SK-N-SH (cell line): ENCODE measurements at regions not wholly inside any gene's neighbourhood (a gene's known extent, or its start where the extent isn't known, plus 50 kb on each side); places are given as distances from the start of the nearest gene placed in this dataset.
"Not testable (repeated sequence)": the region's sequence is repeated elsewhere in the genome, so short reads cannot be mapped to it uniquely, and the experiment has no call there.

Experiments
- CTCF ChIA-PET: fragments of 300-600, 350-600 bp; formaldehyde crosslinking; extraction: SDS; loops from one replicate; lab custom pipeline; 2021; lab: Yijun Ruan, JAX
- POLR2A ChIA-PET: fragments of 350-600 bp; sonication (Branson Sonifier 250); formaldehyde crosslinking; extraction: SDS; loops from one replicate; lab custom pipeline; 2020; ENCODE audit warnings: antibody characterized with exemption, inconsistent platforms; lab: Yijun Ruan, JAX
- DNase-seq: peaks from one replicate; pipeline ENCODE4 v3.0.0; 2012
- H2AFZ ChIP-seq: fragments of 200-600 bp; sonication (generic); 2 replicates; pipeline ENCODE4 v1.8.1; 2016; ENCODE audit warnings: antibody characterized with exemption, mild to moderate bottlenecking, low read depth
- H3F3A ChIP-seq: fragments of 200-600 bp; sonication (generic); replicated peaks from 2 replicates; pipeline ENCODE3; 2016; ENCODE audit warnings: antibody characterized with exemption, mild to moderate bottlenecking; ENCODE audit not compliant: insufficient read depth
- H3K27ac ChIP-seq, 2 experiments: fragments of 200-500 bp in 1 of 2; fragments of 200-600 bp in 1 of 2; sonication (Bioruptor generic) in 1 of 2; sonication (generic), shearing (Covaris generic) in 1 of 2; 2 replicates each; pipeline versions ENCODE4 v1.5.1 to v1.6.1; 2014 to 2016; ENCODE audit warnings: low read depth in 2 of 2, inconsistent platforms in 1 of 2, low read length in 1 of 2, mild to moderate bottlenecking in 1 of 2, mixed read lengths in 1 of 2
- H3K27me3 ChIP-seq: fragments of 200-600 bp; sonication (generic), shearing (Covaris generic); 2 replicates; pipeline ENCODE4 v1.6.1; 2016; ENCODE audit warnings: mixed run types; ENCODE audit not compliant: insufficient read depth
- H3K36me3 ChIP-seq, 2 experiments: fragments of 200-500 bp in 1 of 2; fragments of 200-600 bp in 1 of 2; sonication (Bioruptor generic) in 1 of 2; sonication (generic) in 1 of 2; replicated peaks in 1 of 2; 2 replicates each; pipeline versions ENCODE3 to v1.5.1; 2014 to 2016; ENCODE audit warnings: low read length in 1 of 2, mild to moderate bottlenecking in 1 of 2; ENCODE audit not compliant: insufficient read depth in 2 of 2, control insufficient read depth in 1 of 2
- H3K4me1 ChIP-seq, 2 experiments: fragments of 200-500 bp in 1 of 2; fragments of 200-600 bp in 1 of 2; sonication (Bioruptor generic) in 1 of 2; sonication (generic), shearing (Covaris generic) in 1 of 2; 2 replicates each; pipeline versions ENCODE4 v1.5.1 to v1.6.1; 2014 to 2016; ENCODE audit warnings: low read depth in 1 of 2, low read length in 1 of 2, mixed run types in 1 of 2; ENCODE audit not compliant: insufficient read depth in 2 of 2, control insufficient read depth in 1 of 2
- H3K4me2 ChIP-seq: fragments of 200-600 bp; sonication (generic), shearing (Covaris generic); 2 replicates; pipeline ENCODE4 v1.6.1; 2017; ENCODE audit warnings: mixed run types
- H3K4me3 ChIP-seq, 2 experiments: fragments of 200-500 bp in 1 of 2; fragments of 200-600 bp in 1 of 2; sonication (Bioruptor generic) in 1 of 2; sonication (generic), shearing (Covaris generic) in 1 of 2; 2 replicates each; pipeline versions ENCODE4 v1.5.1 to v1.8.1; 2014 to 2016; ENCODE audit warnings: low read depth in 2 of 2, inconsistent platforms in 1 of 2, low read length in 1 of 2, mild to moderate bottlenecking in 1 of 2, mixed read lengths in 1 of 2, moderate library complexity in 1 of 2
- H3K79me2 ChIP-seq: fragments of 200-600 bp; sonication (generic); 2 replicates; pipeline ENCODE4 v1.8.1; 2017; ENCODE audit warnings: mild to moderate bottlenecking; ENCODE audit not compliant: insufficient read depth
- H3K9ac ChIP-seq: fragments of 200-600 bp; sonication (generic); 2 replicates; pipeline ENCODE4 v1.6.1; 2017; ENCODE audit warnings: mixed run types
- H3K9me2 ChIP-seq: fragments of 200-600 bp; sonication (generic); 2 replicates; pipeline ENCODE4 v1.6.1; 2017; ENCODE audit warnings: mixed run types
- H3K9me3 ChIP-seq: fragments of 200-600 bp; sonication (generic); 2 replicates; pipeline ENCODE4 v1.6.1; 2017; ENCODE audit warnings: mixed run types, mild to moderate bottlenecking, moderate library complexity
- H4K20me1 ChIP-seq: fragments of 200-600 bp; sonication (generic); 2 replicates; pipeline ENCODE4 v1.6.1; 2017; ENCODE audit warnings: mild to moderate bottlenecking, mixed run types; ENCODE audit not compliant: insufficient read depth
- ELF1 ChIP-seq: IDR thresholded peaks from 2 replicates; pipeline ENCODE4 v1.4.0; 2012
- FOSL2 ChIP-seq: IDR thresholded peaks from 2 replicates; pipeline ENCODE4 v1.4.0; 2012; ENCODE audit warnings: low read depth, mild to moderate bottlenecking, moderate library complexity, borderline replicate concordance
- FOXJ3 ChIP-seq: sonication (generic); formaldehyde crosslinking; IDR thresholded peaks from 2 replicates; pipeline ENCODE4 v1.5.1; 2020; ENCODE audit warnings: mild to moderate bottlenecking, missing genetic modification reagents
- FOXM1 ChIP-seq: IDR thresholded peaks from 2 replicates; pipeline ENCODE4 v1.4.0; 2012; ENCODE audit warnings: low read depth, mild to moderate bottlenecking
- GABPA ChIP-seq: IDR thresholded peaks from 2 replicates; pipeline ENCODE4 v1.4.0; 2012; ENCODE audit warnings: low read depth, mild to moderate bottlenecking
- IRF3 ChIP-seq: fragments of 150-350 bp; IDR thresholded peaks from 2 replicates; pipeline ENCODE4 v1.6.1; 2016; ENCODE audit warnings: mild to moderate bottlenecking, low read depth, low read length
- JUND ChIP-seq: IDR thresholded peaks from 2 replicates; pipeline ENCODE4 v1.4.0; 2012
- MXI1 ChIP-seq: IDR thresholded peaks from 2 replicates; pipeline ENCODE4 v1.6.1; 2012; ENCODE audit warnings: mild to moderate bottlenecking, low read depth, low read length, improper control_type of control experiment
- NRF1 ChIP-seq: IDR thresholded peaks from 2 replicates; pipeline ENCODE4 v1.6.1; 2012; ENCODE audit warnings: low read depth, mild to moderate bottlenecking, low read length
- RCOR1 ChIP-seq: fragments of 150-350 bp; IDR thresholded peaks from 2 replicates; pipeline ENCODE4 v1.6.1; 2017; ENCODE audit warnings: antibody characterized with exemption, low read length
- RFX5 ChIP-seq: IDR thresholded peaks from 2 replicates; pipeline ENCODE4 v1.6.1; 2012; ENCODE audit warnings: mild to moderate bottlenecking, improper control_type of control experiment, low read length
- SIN3A ChIP-seq: IDR thresholded peaks from 2 replicates; pipeline ENCODE4 v1.6.1; 2012; ENCODE audit warnings: low read depth, mild to moderate bottlenecking, low read length, moderate library complexity, borderline replicate concordance
- TAF1 ChIP-seq: IDR thresholded peaks from 2 replicates; pipeline ENCODE4 v1.6.1; 2012; ENCODE audit warnings: low read depth, mild to moderate bottlenecking, low read length, moderate library complexity, borderline replicate concordance
- TCF12 ChIP-seq: IDR thresholded peaks from 2 replicates; pipeline ENCODE4 v1.4.0; 2012
- WGBS: methylation state at CpG from one replicate; pipeline ENCODE4 v1.1.6; 2017; ENCODE audit warnings: low lambda C conversion rate; 5-methylcytosine and 5-hydroxymethylcytosine counted together
- TF ChIP-seq, protein P1 (sequence below): IDR thresholded peaks from 2 replicates; pipeline ENCODE4 v1.4.0; 2012; ENCODE audit warnings: low read depth, borderline replicate concordance
- TF ChIP-seq, protein P2 (sequence below): IDR thresholded peaks from 2 replicates; pipeline ENCODE4 v1.4.0; 2012; ENCODE audit warnings: low read depth
- TF ChIP-seq, protein P3 (sequence below): IDR thresholded peaks from 2 replicates; pipeline ENCODE4 v1.6.1; 2012; ENCODE audit warnings: mild to moderate bottlenecking, low read depth, low read length, moderate library complexity

DNA sequence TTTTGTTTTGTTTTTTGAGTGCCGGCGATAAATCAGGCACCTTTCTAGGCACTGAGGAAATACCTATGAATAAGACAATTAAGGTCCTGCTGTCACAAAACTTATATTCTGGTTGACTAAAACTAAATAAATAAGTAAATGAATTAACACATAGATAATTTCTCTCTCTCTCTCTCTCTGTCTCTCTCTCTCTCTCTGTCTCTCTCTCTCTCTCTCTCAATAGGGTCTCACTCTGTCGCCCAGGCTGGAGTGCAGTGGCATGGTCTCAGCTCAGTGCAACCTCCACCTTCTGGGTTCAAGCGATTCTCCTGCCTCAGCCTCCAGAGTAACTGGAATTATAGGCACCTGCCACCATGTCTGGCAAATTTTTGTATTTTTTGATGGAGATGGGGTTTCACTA is 87.7 kb upstream of the ZDHHC17 start:
- WGBS, result 80% methylated on average over 4 of the region's 4 CpGs
- H3K9me2 ChIP-seq, CTCF ChIA-PET, H3K27me3 ChIP-seq, POLR2A ChIA-PET, H3K4me1 ChIP-seq, DNase-seq, H3K4me2 ChIP-seq, H3K27ac ChIP-seq, H3K4me3 ChIP-seq, H2AFZ ChIP-seq, H3K9me3 ChIP-seq, H4K20me1 ChIP-seq, H3K79me2 ChIP-seq, H3K9ac ChIP-seq, H3K36me3 ChIP-seq: not testable (repeated sequence)
- peaks cover 11% of the 10 kb centered on the region for H3F3A ChIP-seq

GRCh38 chr12:76678992-76679391 is 84.9 kb upstream of the ZDHHC17 start:
- Histone ChIP-seq H3K4me1 (no peaks in the 10 kb centered on the region), H4K20me1 (no peaks in the 10 kb centered on the region), H3K9me2 (no peaks in the 10 kb centered on the region), H3K4me3 (no peak overlapping the region), H3K79me2 (no peaks in the 10 kb centered on the region), H3F3A (peaks cover 5% of the 10 kb centered on the region), H3K9me3 (no peaks in the 10 kb centered on the region), H3K27ac (no peak overlapping the region), H3K9ac (no peak overlapping the region), H2AFZ (no peak overlapping the region), H3K36me3 (no peaks in the 10 kb centered on the region), H3K27me3 (no peaks in the 10 kb centered on the region), H3K4me2 (no peak overlapping the region)
- POLR2A ChIA-PET, result no interaction called here
- DNase-seq, result no peak
- CTCF ChIA-PET, result interaction anchor here (0.9 kb wide), 1 partner anchor 16 kb away, joined by 3 read pairs; no protein-coding TSS in a partner anchor
- TF ChIP-seq NRF1 (no peak), RCOR1 (no peak), FOXJ3 (CRISPR knock-in tag) (no peak), MXI1 (no peak), SIN3A (no peak), GABPA (no peak)
- TF ChIP-seq, protein P1, sequence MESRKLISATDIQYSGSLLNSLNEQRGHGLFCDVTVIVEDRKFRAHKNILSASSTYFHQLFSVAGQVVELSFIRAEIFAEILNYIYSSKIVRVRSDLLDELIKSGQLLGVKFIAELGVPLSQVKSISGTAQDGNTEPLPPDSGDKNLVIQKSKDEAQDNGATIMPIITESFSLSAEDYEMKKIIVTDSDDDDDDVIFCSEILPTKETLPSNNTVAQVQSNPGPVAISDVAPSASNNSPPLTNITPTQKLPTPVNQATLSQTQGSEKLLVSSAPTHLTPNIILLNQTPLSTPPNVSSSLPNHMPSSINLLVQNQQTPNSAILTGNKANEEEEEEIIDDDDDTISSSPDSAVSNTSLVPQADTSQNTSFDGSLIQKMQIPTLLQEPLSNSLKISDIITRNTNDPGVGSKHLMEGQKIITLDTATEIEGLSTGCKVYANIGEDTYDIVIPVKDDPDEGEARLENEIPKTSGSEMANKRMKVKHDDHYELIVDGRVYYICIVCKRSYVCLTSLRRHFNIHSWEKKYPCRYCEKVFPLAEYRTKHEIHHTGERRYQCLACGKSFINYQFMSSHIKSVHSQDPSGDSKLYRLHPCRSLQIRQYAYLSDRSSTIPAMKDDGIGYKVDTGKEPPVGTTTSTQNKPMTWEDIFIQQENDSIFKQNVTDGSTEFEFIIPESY, result no peak
- 95% methylated on average over 2 of the region's 2 CpGs for WGBS

GRCh38 chr12:76679778-76680177 is 84.1 kb upstream of the ZDHHC17 start:
- H3K79me2 ChIP-seq, result no peaks in the 10 kb centered on the region
- POLR2A ChIA-PET, result no interaction called here
- no peak overlapping the region for H3K4me3 ChIP-seq
- CTCF ChIA-PET, result interaction anchor here (0.9 kb wide), 1 partner anchor 17 kb away, joined by 3 read pairs; no protein-coding TSS in a partner anchor
- H3K27ac ChIP-seq, result no peak overlapping the region
- no peak for DNase-seq
- no peaks in the 10 kb centered on the region for H3K27me3 ChIP-seq
- no peak overlapping the region for H2AFZ ChIP-seq
- H3K9me2 ChIP-seq, result no peaks in the 10 kb centered on the region
- WGBS, result 71% methylated on average over 1 of the region's 1 CpG
- H3K9me3 ChIP-seq, result no peaks in the 10 kb centered on the region
- H3K36me3 ChIP-seq, result no peaks in the 10 kb centered on the region
- H4K20me1 ChIP-seq, result no peaks in the 10 kb centered on the region
- H3F3A ChIP-seq, result peaks cover 5% of the 10 kb centered on the region
- H3K4me2 ChIP-seq, result no peak overlapping the region
- no peaks in the 10 kb centered on the region for H3K4me1 ChIP-seq
- no peak overlapping the region for H3K9ac ChIP-seq
- TF ChIP-seq FOXM1 (no peak), TAF1 (no peak), IRF3 (no peak), ELF1 (no peak), NRF1 (no peak), TCF12 (no peak), FOSL2 (no peak), JUND (no peak), RFX5 (no peak)
- TF ChIP-seq, protein P2, sequence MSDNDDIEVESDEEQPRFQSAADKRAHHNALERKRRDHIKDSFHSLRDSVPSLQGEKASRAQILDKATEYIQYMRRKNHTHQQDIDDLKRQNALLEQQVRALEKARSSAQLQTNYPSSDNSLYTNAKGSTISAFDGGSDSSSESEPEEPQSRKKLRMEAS, result no peak
- TF ChIP-seq, protein P3, sequence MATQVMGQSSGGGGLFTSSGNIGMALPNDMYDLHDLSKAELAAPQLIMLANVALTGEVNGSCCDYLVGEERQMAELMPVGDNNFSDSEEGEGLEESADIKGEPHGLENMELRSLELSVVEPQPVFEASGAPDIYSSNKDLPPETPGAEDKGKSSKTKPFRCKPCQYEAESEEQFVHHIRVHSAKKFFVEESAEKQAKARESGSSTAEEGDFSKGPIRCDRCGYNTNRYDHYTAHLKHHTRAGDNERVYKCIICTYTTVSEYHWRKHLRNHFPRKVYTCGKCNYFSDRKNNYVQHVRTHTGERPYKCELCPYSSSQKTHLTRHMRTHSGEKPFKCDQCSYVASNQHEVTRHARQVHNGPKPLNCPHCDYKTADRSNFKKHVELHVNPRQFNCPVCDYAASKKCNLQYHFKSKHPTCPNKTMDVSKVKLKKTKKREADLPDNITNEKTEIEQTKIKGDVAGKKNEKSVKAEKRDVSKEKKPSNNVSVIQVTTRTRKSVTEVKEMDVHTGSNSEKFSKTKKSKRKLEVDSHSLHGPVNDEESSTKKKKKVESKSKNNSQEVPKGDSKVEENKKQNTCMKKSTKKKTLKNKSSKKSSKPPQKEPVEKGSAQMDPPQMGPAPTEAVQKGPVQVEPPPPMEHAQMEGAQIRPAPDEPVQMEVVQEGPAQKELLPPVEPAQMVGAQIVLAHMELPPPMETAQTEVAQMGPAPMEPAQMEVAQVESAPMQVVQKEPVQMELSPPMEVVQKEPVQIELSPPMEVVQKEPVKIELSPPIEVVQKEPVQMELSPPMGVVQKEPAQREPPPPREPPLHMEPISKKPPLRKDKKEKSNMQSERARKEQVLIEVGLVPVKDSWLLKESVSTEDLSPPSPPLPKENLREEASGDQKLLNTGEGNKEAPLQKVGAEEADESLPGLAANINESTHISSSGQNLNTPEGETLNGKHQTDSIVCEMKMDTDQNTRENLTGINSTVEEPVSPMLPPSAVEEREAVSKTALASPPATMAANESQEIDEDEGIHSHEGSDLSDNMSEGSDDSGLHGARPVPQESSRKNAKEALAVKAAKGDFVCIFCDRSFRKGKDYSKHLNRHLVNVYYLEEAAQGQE, result no peak
